ENCODE measurements at regions not wholly inside any gene's neighbourhood (a gene's known extent, or its start where the extent isn't known, plus 50 kb on each side); places are given as distances from the start of the nearest gene placed in this dataset.

DNA sequence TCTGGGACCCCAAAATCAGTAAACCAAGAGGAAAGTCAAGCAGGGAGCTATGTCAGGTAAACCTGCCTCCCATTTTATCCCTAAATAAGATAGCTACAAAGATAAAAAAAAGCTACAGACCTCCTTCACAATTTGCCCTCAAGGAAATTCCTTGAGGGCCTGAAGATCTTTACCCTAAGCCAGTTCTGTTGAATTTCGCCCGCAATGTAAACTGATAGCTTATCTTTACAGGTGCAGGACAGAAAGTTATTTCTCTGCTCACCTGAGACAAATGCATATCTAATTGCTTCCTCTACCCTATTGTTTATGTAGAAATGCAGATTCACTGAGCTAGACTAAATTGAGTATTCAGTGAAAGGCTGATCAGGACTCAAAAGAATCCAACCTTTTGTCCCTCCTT, 153.4 kb upstream of the CHRM3 start:
- Histone ChIP-seq H3K36me3 (no peaks in the 10 kb centered on the region), H3K4me3 (no peak overlapping the region), H3K27ac (no peak overlapping the region), H3K4me1 (no peaks in the 10 kb centered on the region), H3K27me3 (no peaks in the 10 kb centered on the region), H3K9me3 (no peaks in the 10 kb centered on the region)
- TF ChIP-seq POLR2AphosphoS5 (IDR thresholded peaks at IDR 0.05) (no peak), POLR2A (IDR thresholded peaks at IDR 0.05) (no peak)
- TF ChIP-seq, protein P1, sequence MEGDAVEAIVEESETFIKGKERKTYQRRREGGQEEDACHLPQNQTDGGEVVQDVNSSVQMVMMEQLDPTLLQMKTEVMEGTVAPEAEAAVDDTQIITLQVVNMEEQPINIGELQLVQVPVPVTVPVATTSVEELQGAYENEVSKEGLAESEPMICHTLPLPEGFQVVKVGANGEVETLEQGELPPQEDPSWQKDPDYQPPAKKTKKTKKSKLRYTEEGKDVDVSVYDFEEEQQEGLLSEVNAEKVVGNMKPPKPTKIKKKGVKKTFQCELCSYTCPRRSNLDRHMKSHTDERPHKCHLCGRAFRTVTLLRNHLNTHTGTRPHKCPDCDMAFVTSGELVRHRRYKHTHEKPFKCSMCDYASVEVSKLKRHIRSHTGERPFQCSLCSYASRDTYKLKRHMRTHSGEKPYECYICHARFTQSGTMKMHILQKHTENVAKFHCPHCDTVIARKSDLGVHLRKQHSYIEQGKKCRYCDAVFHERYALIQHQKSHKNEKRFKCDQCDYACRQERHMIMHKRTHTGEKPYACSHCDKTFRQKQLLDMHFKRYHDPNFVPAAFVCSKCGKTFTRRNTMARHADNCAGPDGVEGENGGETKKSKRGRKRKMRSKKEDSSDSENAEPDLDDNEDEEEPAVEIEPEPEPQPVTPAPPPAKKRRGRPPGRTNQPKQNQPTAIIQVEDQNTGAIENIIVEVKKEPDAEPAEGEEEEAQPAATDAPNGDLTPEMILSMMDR (IDR thresholded peaks at IDR 0.05) = no peak
- WGBS, 2 donors = 24 to 64% methylated on average over 2 of the region's 2 CpGs
- DNase-seq = no peak
- intact Hi-C loops (cut with DNase I) = no loop called here

DNA sequence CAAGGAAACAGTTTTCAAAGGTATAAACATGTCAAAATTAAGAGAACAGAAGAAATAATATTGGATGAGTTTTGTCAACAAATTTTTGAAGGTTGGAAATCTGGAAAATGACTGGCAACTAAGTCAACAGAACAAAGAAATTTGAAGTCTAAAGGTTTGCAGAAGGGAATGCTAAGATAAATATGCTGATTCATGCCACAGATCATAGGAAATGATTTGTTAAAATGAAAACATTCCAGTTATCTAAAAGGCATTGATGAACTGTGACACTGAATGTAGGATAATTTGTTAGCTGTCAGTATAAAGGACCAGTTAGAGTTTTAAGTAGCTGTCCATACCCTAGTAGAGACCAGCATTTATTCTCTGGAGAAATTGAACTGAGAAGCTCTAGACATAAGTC, 157.9 kb upstream of the CHRM3 start:
- intact Hi-C loops (cut with DNase I) = no loop called here
- TF ChIP-seq, protein P1 (IDR thresholded peaks at IDR 0.05) = no peak
- no peak for TF ChIP-seq POLR2AphosphoS5 (IDR thresholded peaks at IDR 0.05)
- no peak for TF ChIP-seq EP300 (IDR thresholded peaks at IDR 0.05)
- no peak for TF ChIP-seq POLR2A (IDR thresholded peaks at IDR 0.05)
- peaks cover 0 to 6% (median 2%) of the 10 kb centered on the region in 4 donors for H3K9me3 ChIP-seq
- H3K36me3 ChIP-seq = no peaks in the 10 kb centered on the region
- no peaks in the 10 kb centered on the region for H3K4me1 ChIP-seq
- DNase-seq = no peak
- no peak overlapping the region for H3K27ac ChIP-seq
- H3K4me3 ChIP-seq = no peak overlapping the region
- no peaks in the 10 kb centered on the region for H3K27me3 ChIP-seq

DNA sequence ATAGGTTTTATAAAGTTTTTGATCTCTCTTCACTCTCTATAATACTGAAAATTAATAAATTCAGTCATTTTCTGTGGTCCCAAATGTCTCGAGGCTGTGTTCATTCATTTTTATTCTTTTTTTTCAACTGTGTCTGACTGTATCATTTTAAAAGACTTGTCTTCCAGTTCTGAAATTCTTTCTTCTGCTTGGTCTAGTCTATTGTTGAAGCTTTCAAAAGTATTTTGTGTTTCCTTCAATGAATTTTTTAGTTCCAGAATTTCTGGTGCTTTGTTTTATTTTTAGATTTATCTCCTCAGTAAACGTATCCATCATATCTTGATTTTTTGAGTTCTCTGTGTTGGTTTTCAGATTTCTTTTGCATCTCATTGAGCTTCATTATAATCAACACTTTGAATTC, 161.0 kb upstream of the CHRM3 start:
- TF ChIP-seq, protein P1 (IDR thresholded peaks at IDR 0.05) = no peak
- TF ChIP-seq POLR2A (IDR thresholded peaks at IDR 0.05) (no peak), POLR2AphosphoS5 (IDR thresholded peaks at IDR 0.05) (no peak), EP300 (IDR thresholded peaks at IDR 0.05) (no peak)
- 92 to 96% methylated on average over 2 of the region's 2 CpGs for WGBS, 2 donors
- H3K27ac ChIP-seq = no peak overlapping the region
- H3K4me1 ChIP-seq = no peaks in the 10 kb centered on the region
- peaks cover 0 to 6% (median 5%) of the 10 kb centered on the region in 4 donors for H3K9me3 ChIP-seq
- no peak overlapping the region for H3K4me3 ChIP-seq
- no peak for DNase-seq
- intact Hi-C loops (cut with DNase I) = no loop called here
- no peaks in the 10 kb centered on the region for H3K36me3 ChIP-seq
- H3K27me3 ChIP-seq = no peaks in the 10 kb centered on the region

DNA sequence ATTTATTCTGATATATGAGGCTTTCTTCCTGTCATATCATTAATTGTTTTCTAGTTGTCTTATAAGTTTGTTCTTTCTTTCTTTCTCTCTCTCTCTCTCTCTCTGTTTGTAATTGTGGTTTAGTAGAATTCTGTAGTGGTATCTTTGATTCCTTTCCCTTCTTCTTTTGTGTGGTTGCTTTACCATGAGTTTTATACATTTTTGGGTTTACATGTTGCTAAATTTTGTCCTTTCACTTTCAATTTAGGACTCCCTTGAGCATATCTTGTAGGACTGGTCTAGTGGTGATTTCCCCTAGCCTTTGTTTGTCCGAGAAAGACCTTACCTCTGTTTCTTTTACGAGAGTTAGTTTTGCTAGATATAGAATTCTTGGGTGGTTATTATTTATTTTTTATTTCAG, 162.3 kb upstream of the CHRM3 start:
- TF ChIP-seq POLR2A (IDR thresholded peaks at IDR 0.05) = no peak
- TF ChIP-seq EP300 (IDR thresholded peaks at IDR 0.05) = no peak
- TF ChIP-seq POLR2AphosphoS5 (IDR thresholded peaks at IDR 0.05) = no peak
- TF ChIP-seq, protein P1 (IDR thresholded peaks at IDR 0.05) = no peak
- no peaks in the 10 kb centered on the region for H3K27me3 ChIP-seq
- 78 to 94% methylated on average over 2 of the region's 2 CpGs for WGBS, 2 donors
- no peak overlapping the region for H3K4me3 ChIP-seq
- no peaks in the 10 kb centered on the region for H3K4me1 ChIP-seq
- no peak for DNase-seq
- no peaks in the 10 kb centered on the region for H3K36me3 ChIP-seq
- H3K9me3 ChIP-seq = peaks cover 0 to 6% (median 5%) of the 10 kb centered on the region in 4 donors
- intact Hi-C loops (cut with DNase I) = no loop called here
- no peak overlapping the region for H3K27ac ChIP-seq

DNA sequence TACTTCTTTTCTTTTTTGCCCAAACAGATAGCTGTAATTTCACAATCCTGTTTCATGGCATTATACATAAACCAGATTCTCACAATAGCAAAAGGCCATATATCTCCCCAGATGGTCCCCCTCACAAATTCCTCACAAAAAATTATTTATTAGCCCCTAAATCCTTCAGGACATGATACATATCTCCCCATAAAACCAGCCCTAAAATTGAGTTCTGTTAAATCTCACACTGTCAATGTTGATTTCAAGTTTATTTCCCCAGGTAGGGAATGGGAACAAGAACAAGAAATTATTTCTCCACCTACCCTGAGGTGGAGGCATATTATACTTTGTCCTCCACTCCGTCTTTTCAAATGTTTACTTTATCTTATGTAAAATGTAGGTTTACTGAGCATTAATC, 163.4 kb upstream of the CHRM3 start:
- Histone ChIP-seq H3K27ac (no peak overlapping the region), H3K4me3 (no peak overlapping the region), H3K36me3 (no peaks in the 10 kb centered on the region), H3K27me3 (no peaks in the 10 kb centered on the region), H3K4me1 (peaks cover 0 to 5% (median 0%) of the 10 kb centered on the region in 4 donors), H3K9me3 (peaks cover 0 to 6% (median 5%) of the 10 kb centered on the region in 4 donors)
- 59 to 67% methylated on average over 1 of the region's 1 CpG for WGBS, 2 donors
- intact Hi-C loops (cut with DNase I) = no loop called here
- DNase-seq = no peak
- TF ChIP-seq, protein P1 (IDR thresholded peaks at IDR 0.05) = no peak
- TF ChIP-seq POLR2AphosphoS5 (IDR thresholded peaks at IDR 0.05) = peak in 3 of 4 donors; percentile 16 to 84 (median 83)

Measured in sigmoid colon (tissue), 6 donors.